Breast epithelium (tissue), 4 donors: ENCODE measurements at regions not wholly inside any gene's neighbourhood (a gene's known extent, or its start where the extent isn't known, plus 50 kb on each side); places are given as distances from the start of the nearest gene placed in this dataset.

ENCODE experiments used
- DNase-seq, 2 donors: peaks; one replicate each; pipeline ENCODE4 v3.0.0-alpha.2; 2019; ENCODE audit warnings: low spot score in 2 of 2
- H3K27ac ChIP-seq, 2 donors: fragments of 200-600 bp; sonication (generic) in 1 of 2; one replicate each; pipeline ENCODE4 v1.5.1; 2016 to 2019; ENCODE audit warnings: mild to moderate bottlenecking in 1 of 2
- H3K27me3 ChIP-seq, 2 donors: fragments of 200-600 bp; sonication (generic) in 1 of 2; one replicate each; pipeline versions ENCODE4 v1.5.1 to v1.6.0; 2017 to 2019; ENCODE audit warnings: control low read depth in 1 of 2, mild to moderate bottlenecking in 1 of 2
- H3K36me3 ChIP-seq: fragments of 200-600 bp; one replicate; pipeline ENCODE4 v1.5.1; 2019
- H3K4me1 ChIP-seq, 2 donors: fragments of 200-600 bp; sonication (generic); one replicate each; pipeline ENCODE4 v1.5.1; 2016 to 2019; ENCODE audit warnings: control low read depth in 1 of 2
- H3K4me3 ChIP-seq, 3 donors: fragments of 200-600 bp; sonication (generic); 1 replicate in 2 of 3; 2 replicates in 1 of 3; pipeline ENCODE4 v1.5.1; 2016 to 2019; ENCODE audit warnings: mild to moderate bottlenecking in 3 of 3, moderate library complexity in 2 of 3
- H3K9me3 ChIP-seq, 2 donors: fragments of 200-600 bp; sonication (generic) in 1 of 2; one replicate each; pipeline ENCODE4 v1.5.1; 2016 to 2019; ENCODE audit warnings: control low read depth in 1 of 2
- POLR2A ChIP-seq: fragments of 450-650 bp; IDR thresholded peaks from one replicate; pipeline ENCODE4 v1.6.1; 2016; ENCODE audit warnings: antibody characterized with exemption, mild to moderate bottlenecking, moderate library complexity
- POLR2AphosphoS5 ChIP-seq, 3 donors: sonication (generic); formaldehyde crosslinking; IDR thresholded peaks; one replicate each; pipeline ENCODE4 v1.6.1; 2017; ENCODE audit warnings: antibody characterized with exemption in 3 of 3
- intact Hi-C: fragments of 100-400 bp; cut with DNase I; formaldehyde crosslinking; loops from one replicate; pipeline ENCODE4 v1.15.1; 2023; ENCODE audit warnings: low total_unique reads
- TF ChIP-seq, protein P1 (sequence below), 3 donors: fragments of 450-650 bp; IDR thresholded peaks; one replicate each; pipeline ENCODE4 v1.5.1; 2016 to 2017; ENCODE audit warnings: antibody characterized with exemption in 3 of 3, mild to moderate bottlenecking in 3 of 3, moderate library complexity in 3 of 3

DNA sequence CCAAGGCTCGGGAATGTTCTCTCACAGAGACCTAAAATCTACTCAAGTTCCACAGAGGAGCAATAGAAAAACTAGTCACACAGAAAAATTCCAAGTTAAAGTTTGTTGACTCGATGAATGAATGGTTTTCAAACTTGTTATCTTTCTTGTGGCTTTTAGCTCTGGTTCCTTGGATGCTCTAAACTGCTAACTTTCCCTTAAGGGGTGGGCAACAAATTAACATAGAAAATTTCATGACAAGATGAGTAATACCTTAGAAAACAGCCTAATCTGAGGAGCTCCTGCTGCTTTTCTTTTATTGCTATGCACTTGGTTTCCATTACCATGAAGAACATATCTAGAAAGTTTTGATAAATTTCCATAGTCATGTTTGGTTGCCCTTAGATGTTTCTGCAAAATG, 100.2 kb upstream of the CCDC112 start:
- no peaks in the 10 kb centered on the region for H3K36me3 ChIP-seq
- no peaks in the 10 kb centered on the region for H3K9me3 ChIP-seq
- H3K4me1 ChIP-seq = no peaks in the 10 kb centered on the region
- no peaks in the 10 kb centered on the region for H3K27me3 ChIP-seq
- no peak overlapping the region for H3K4me3 ChIP-seq
- TF ChIP-seq, protein P1, sequence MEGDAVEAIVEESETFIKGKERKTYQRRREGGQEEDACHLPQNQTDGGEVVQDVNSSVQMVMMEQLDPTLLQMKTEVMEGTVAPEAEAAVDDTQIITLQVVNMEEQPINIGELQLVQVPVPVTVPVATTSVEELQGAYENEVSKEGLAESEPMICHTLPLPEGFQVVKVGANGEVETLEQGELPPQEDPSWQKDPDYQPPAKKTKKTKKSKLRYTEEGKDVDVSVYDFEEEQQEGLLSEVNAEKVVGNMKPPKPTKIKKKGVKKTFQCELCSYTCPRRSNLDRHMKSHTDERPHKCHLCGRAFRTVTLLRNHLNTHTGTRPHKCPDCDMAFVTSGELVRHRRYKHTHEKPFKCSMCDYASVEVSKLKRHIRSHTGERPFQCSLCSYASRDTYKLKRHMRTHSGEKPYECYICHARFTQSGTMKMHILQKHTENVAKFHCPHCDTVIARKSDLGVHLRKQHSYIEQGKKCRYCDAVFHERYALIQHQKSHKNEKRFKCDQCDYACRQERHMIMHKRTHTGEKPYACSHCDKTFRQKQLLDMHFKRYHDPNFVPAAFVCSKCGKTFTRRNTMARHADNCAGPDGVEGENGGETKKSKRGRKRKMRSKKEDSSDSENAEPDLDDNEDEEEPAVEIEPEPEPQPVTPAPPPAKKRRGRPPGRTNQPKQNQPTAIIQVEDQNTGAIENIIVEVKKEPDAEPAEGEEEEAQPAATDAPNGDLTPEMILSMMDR (IDR thresholded peaks at IDR 0.05) = no peak
- TF ChIP-seq POLR2A = no peak
- no peak for TF ChIP-seq POLR2AphosphoS5 (IDR thresholded peaks at IDR 0.05)
- DNase-seq = no peak
- intact Hi-C loops = no loop called here
- H3K27ac ChIP-seq = no peak overlapping the region

DNA sequence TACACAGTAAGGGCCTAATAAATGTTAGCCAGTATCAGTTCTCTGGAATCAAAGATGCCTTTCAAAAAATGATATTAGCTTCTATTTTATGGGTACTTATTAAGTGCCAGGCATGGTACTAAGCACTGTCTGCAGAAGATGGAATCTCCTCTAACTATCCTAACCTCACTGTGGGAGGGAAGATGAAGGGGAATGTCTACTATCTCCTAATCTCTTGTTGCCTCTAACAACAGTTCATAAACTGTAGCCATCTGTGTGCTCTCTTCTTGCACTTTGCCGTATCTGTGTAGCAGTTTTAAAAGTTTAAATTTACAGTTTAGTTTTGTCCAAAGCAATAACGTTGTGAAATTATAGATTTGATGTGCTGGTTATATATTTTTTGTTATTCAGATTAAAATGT, 99.6 kb upstream of the CCDC112 start:
- TF ChIP-seq, protein P1 (IDR thresholded peaks at IDR 0.05) = no peak
- no peak for TF ChIP-seq POLR2A
- no peak for TF ChIP-seq POLR2AphosphoS5 (IDR thresholded peaks at IDR 0.05)
- H3K36me3 ChIP-seq = no peaks in the 10 kb centered on the region
- H3K4me3 ChIP-seq = no peak overlapping the region
- no peak for DNase-seq
- H3K27ac ChIP-seq = no peak overlapping the region
- intact Hi-C loops = no loop called here
- no peaks in the 10 kb centered on the region for H3K9me3 ChIP-seq
- H3K27me3 ChIP-seq = no peaks in the 10 kb centered on the region
- no peaks in the 10 kb centered on the region for H3K4me1 ChIP-seq

DNA sequence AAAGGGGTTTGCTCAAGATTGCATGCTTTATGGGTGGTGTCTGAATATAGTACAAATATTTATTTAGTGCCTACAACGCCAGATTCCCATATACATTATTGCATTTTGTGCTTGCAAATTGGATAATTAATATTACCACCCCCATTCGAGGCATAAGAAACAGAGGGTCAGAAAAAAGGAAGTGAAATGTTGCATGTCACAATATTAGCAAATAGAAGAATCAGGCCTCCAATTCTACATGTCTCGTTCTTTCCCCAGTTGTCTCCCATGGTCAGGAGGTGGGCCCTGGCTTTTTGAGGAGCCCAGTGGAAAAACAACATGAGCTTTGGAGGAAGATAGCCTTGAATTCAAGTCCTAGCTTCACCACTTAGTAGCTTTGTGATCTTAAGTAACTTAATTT, 98.1 kb upstream of the CCDC112 start:
- H3K36me3 ChIP-seq = no peaks in the 10 kb centered on the region
- no peak for TF ChIP-seq POLR2A
- no peak for TF ChIP-seq POLR2AphosphoS5 (IDR thresholded peaks at IDR 0.05)
- TF ChIP-seq, protein P1 (IDR thresholded peaks at IDR 0.05) = no peak
- intact Hi-C loops = no loop called here
- no peak overlapping the region for H3K4me3 ChIP-seq
- H3K4me1 ChIP-seq = no peaks in the 10 kb centered on the region
- H3K9me3 ChIP-seq = no peaks in the 10 kb centered on the region
- H3K27me3 ChIP-seq = no peaks in the 10 kb centered on the region
- no peak overlapping the region for H3K27ac ChIP-seq
- DNase-seq = no peak

DNA sequence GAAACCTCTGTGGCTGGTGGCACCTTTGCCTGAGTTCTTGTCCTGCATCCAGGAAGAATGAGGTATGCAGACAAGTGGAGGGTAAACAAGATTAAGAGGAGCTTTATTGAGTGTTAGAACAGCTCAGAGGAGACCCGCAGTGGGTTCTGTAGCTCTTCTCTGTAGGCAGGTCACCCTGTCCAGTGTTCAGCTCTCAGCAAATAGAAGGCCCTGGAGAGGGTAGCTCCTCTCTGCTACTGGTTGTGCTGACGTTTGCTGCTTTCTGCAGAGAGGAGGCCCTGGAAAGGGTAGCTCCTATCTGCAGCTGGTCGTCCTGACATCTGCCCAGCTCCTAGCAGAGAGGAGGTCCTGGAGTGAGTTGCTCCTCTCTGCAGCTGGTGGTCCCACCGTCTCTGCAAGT, 96.8 kb upstream of the CCDC112 start:
- DNase-seq = no peak
- H3K27me3 ChIP-seq = no peaks in the 10 kb centered on the region
- TF ChIP-seq, protein P1 (IDR thresholded peaks at IDR 0.05) = no peak
- TF ChIP-seq POLR2A = no peak
- TF ChIP-seq POLR2AphosphoS5 (IDR thresholded peaks at IDR 0.05) = no peak
- no peaks in the 10 kb centered on the region for H3K36me3 ChIP-seq
- intact Hi-C loops = loop anchor here (1.0 kb wide), 1 partner anchor 28 kb away; no protein-coding TSS in a partner anchor
- H3K4me3 ChIP-seq = no peak overlapping the region
- H3K27ac ChIP-seq = no peak overlapping the region
- H3K4me1 ChIP-seq = no peaks in the 10 kb centered on the region
- H3K9me3 ChIP-seq = no peaks in the 10 kb centered on the region

DNA sequence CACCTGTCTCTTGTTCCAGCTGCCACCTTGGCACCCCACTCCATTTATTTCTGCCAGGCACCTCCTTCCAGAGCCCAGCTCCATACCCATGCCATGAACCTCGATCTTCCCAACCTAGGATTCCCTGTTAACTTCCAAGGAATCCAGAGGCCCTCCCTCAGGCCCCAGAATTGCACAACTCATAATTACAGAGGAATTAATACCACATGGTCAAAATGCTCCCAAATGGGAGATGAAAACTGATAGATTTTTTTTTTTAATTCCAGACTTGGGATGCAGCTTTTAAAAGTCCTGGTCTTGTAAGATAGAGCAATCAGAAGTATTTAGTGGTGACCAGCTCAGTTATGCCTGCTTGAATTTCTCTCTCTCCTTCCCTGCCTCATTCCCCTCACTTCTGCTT, 96.2 kb upstream of the CCDC112 start:
- Histone ChIP-seq H3K9me3 (no peaks in the 10 kb centered on the region), H3K4me3 (no peak overlapping the region), H3K27ac (no peak overlapping the region), H3K27me3 (no peaks in the 10 kb centered on the region), H3K4me1 (no peaks in the 10 kb centered on the region), H3K36me3 (no peaks in the 10 kb centered on the region)
- DNase-seq = no peak
- TF ChIP-seq POLR2AphosphoS5 (IDR thresholded peaks at IDR 0.05) = no peak
- intact Hi-C loops = loop anchor here (1.0 kb wide), 1 partner anchor 27 kb away; no protein-coding TSS in a partner anchor

DNA sequence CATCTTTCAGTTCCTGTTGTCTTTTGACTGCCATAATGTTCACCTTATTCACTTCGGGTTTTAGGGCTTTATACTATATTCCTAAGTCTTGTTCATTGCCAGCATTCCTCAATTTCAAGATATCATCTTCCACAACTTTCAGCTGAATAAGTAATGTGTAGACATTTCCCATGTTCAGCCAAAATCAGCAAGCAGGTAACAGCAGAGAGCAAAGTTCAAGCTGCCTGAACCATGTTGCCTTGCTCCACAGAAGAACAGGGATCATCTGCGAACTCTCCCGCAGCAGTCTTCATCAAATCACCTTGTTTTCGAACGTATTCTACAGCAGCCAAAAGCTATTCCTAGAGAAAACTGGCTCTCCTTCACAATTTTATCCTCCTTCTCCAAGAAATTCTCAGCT, 95.3 kb upstream of the CCDC112 start:
- TF ChIP-seq POLR2AphosphoS5 (IDR thresholded peaks at IDR 0.05) (no peak), POLR2A (no peak)
- TF ChIP-seq, protein P1 (IDR thresholded peaks at IDR 0.05) = no peak
- H3K9me3 ChIP-seq = no peaks in the 10 kb centered on the region
- DNase-seq = no peak
- no peaks in the 10 kb centered on the region for H3K27me3 ChIP-seq
- H3K4me3 ChIP-seq = no peak overlapping the region
- intact Hi-C loops = no loop called here
- no peaks in the 10 kb centered on the region for H3K36me3 ChIP-seq
- no peaks in the 10 kb centered on the region for H3K4me1 ChIP-seq
- H3K27ac ChIP-seq = no peak overlapping the region
